Trophoblast cell (in vitro differentiated cells and primary cell): ENCODE measurements at regions not wholly inside any gene's neighbourhood (a gene's known extent, or its start where the extent isn't known, plus 50 kb on each side); places are given as distances from the start of the nearest gene placed in this dataset.

Experiments
- DNase-seq, 2 donors: peaks; one replicate each; pipeline ENCODE4 v3.0.0-alpha.2; 2016
- H2AFZ ChIP-seq: 2 replicates; pipeline ENCODE4 v1.6.1; 2013; ENCODE audit warnings: low read length, moderate library complexity, mild to moderate bottlenecking; ENCODE audit not compliant: insufficient read depth, poor library complexity
- H2AK5ac ChIP-seq: 2 replicates; pipeline ENCODE4 v1.6.1; 2013; ENCODE audit warnings: mild to moderate bottlenecking, low read length
- H2BK120ac ChIP-seq: 2 replicates; pipeline ENCODE4 v1.6.1; 2013; ENCODE audit warnings: low read length, mild to moderate bottlenecking, moderate library complexity; ENCODE audit not compliant: insufficient read depth, poor library complexity
- H2BK12ac ChIP-seq: 2 replicates; pipeline ENCODE4 v1.6.1; 2013; ENCODE audit warnings: mild to moderate bottlenecking, low read length, moderate library complexity
- H2BK5ac ChIP-seq: 2 replicates; pipeline ENCODE4 v1.6.1; 2013; ENCODE audit warnings: low read length, low read depth, moderate library complexity, mild to moderate bottlenecking; ENCODE audit not compliant: poor library complexity
- H3K14ac ChIP-seq: 2 replicates; pipeline ENCODE4 v1.6.1; 2013; ENCODE audit warnings: mild to moderate bottlenecking, low read length
- H3K18ac ChIP-seq: 2 replicates; pipeline ENCODE4 v1.6.1; 2013; ENCODE audit warnings: mild to moderate bottlenecking, low read length
- H3K23ac ChIP-seq: 2 replicates; pipeline ENCODE4 v1.6.1; 2013; ENCODE audit warnings: low read length
- H3K27ac ChIP-seq: 2 replicates; pipeline ENCODE4 v1.5.1; 2013; ENCODE audit warnings: low read depth, mild to moderate bottlenecking, inconsistent platforms, low read length, moderate library complexity
- H3K27me3 ChIP-seq: 2 replicates; pipeline ENCODE4 v1.6.1; 2013; ENCODE audit warnings: inconsistent platforms, mild to moderate bottlenecking, low read length, moderate library complexity; ENCODE audit not compliant: insufficient read depth
- H3K36me3 ChIP-seq, 2 experiments: 1 replicate in 1 of 2; 2 replicates in 1 of 2; pipeline ENCODE4 v1.6.1; 2013; ENCODE audit warnings: low read length in 2 of 2, mild to moderate bottlenecking in 2 of 2, moderate library complexity in 1 of 2; ENCODE audit not compliant: insufficient read depth in 2 of 2, control insufficient read depth in 1 of 2
- H3K4ac ChIP-seq: 2 replicates; pipeline ENCODE4 v1.6.1; 2013; ENCODE audit warnings: low read depth, mild to moderate bottlenecking, low read length, moderate library complexity
- H3K4me1 ChIP-seq, 2 experiments: 1 replicate in 1 of 2; 2 replicates in 1 of 2; pipeline ENCODE4 v1.6.1; 2013; ENCODE audit warnings: low read length in 2 of 2, mild to moderate bottlenecking in 2 of 2, moderate library complexity in 1 of 2; ENCODE audit not compliant: insufficient read depth in 2 of 2, control insufficient read depth in 1 of 2
- H3K4me2 ChIP-seq: 2 replicates; pipeline ENCODE4 v1.6.1; 2013; ENCODE audit warnings: inconsistent platforms, mild to moderate bottlenecking, low read length, moderate library complexity
- H3K4me3 ChIP-seq: 2 replicates; pipeline ENCODE4 v1.5.1; 2013; ENCODE audit warnings: mild to moderate bottlenecking, low read depth, low read length, inconsistent platforms
- H3K79me1 ChIP-seq: one replicate; pipeline ENCODE4 v1.6.1; 2013; ENCODE audit warnings: low read length
- H3K79me2 ChIP-seq: 2 replicates; pipeline ENCODE4 v1.6.1; 2013; ENCODE audit warnings: low read length, mild to moderate bottlenecking; ENCODE audit not compliant: control insufficient read depth, insufficient read depth, poor library complexity
- H3K9ac ChIP-seq: 2 replicates; pipeline ENCODE4 v1.6.1; 2013; ENCODE audit warnings: mild to moderate bottlenecking, low read length
- H3K9me3 ChIP-seq: 2 replicates; pipeline ENCODE4 v1.6.1; 2013; ENCODE audit warnings: low read depth, mild to moderate bottlenecking, control low read depth, inconsistent platforms, low read length; ENCODE audit not compliant: insufficient read depth
- H4K12ac ChIP-seq: 2 replicates; pipeline ENCODE4 v1.6.1; 2013; ENCODE audit warnings: low read depth, mild to moderate bottlenecking, low read length, moderate library complexity
- H4K8ac ChIP-seq: 2 replicates; pipeline ENCODE4 v1.6.1; 2013; ENCODE audit warnings: low read depth, mild to moderate bottlenecking, low read length, moderate library complexity
- H4K91ac ChIP-seq: one replicate; pipeline ENCODE4 v1.6.1; 2013; ENCODE audit warnings: low read depth, mild to moderate bottlenecking, low read length, moderate library complexity
- WGBS: extraction: QIAGEN DNeasy Blood & Tissue Kit; methylation state at CpG from one replicate; pipeline ENCODE4 v1.1.7; 2013; ENCODE audit warnings: missing lambda C conversion rate; ENCODE audit not compliant: insufficient read length, insufficient coverage; ENCODE audit errors: extremely low coverage; 5-methylcytosine and 5-hydroxymethylcytosine counted together

GRCh38 chr6:82611751-82612150 is 248.1 kb downstream of the TPBG start:
- Histone ChIP-seq H3K9me3 (no peaks in the 10 kb centered on the region), H3K4me1 (peaks cover 4% of the 10 kb centered on the region in 2 experiments), H2BK120ac (no peak overlapping the region), H3K27me3 (no peaks in the 10 kb centered on the region), H3K18ac (no peak overlapping the region), H4K12ac (no peak overlapping the region), H4K91ac (no peak overlapping the region), H2BK5ac (no peak overlapping the region), H4K8ac (no peak overlapping the region), H3K27ac (no peak overlapping the region), H3K4ac (no peak overlapping the region), H3K9ac (no peak overlapping the region), H2AFZ (no peak overlapping the region), H3K36me3 (no peaks in the 10 kb centered on the region), H3K23ac (no peak overlapping the region), H3K79me1 (no peaks in the 10 kb centered on the region), H2AK5ac (no peak overlapping the region), H2BK12ac (no peak overlapping the region), H3K4me2 (no peak overlapping the region), H3K79me2 (no peaks in the 10 kb centered on the region), H3K4me3 (no peak overlapping the region), H3K14ac (no peak overlapping the region)
- no CpG with 5 or more reads among the region's 1 CpG for WGBS
- no peak for DNase-seq

DNA sequence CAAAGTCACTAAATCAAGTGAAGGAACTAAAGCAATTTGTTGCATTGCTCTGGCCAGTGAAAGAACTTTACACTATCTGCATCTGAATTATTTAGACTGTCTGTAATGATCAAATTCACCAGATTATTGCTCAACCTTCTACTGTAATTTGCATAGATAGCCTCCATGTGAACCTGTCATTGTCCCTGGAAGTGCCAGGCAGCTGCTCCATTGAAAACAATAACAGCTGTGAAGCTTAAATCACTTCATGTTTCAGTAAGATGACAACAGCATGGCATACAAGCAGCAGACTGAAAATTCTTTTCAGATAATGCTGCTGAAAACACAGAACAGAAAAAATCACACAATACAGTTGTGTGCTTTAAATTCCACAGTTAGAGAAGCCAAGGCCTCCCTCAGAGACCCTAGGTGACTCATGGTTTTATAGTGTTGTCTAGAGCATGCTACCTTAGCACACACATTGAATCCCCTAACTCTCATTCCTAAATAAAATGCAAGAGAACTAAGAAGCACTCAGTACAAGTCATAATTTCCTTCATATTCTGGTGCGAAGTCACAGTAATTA is 248.9 kb downstream of the TPBG start:
- Histone ChIP-seq H3K14ac (no peak overlapping the region), H4K12ac (no peak overlapping the region)

GRCh38 chr6:82614518-82614917 is 250.9 kb downstream of the TPBG start:
- Histone ChIP-seq H3K27me3 (no peaks in the 10 kb centered on the region), H2AFZ (no peak overlapping the region), H4K91ac (no peak overlapping the region), H3K79me1 (no peaks in the 10 kb centered on the region), H3K79me2 (no peaks in the 10 kb centered on the region), H4K8ac (no peak overlapping the region), H3K9me3 (no peaks in the 10 kb centered on the region), H3K4me3 (no peak overlapping the region), H3K27ac (no peak overlapping the region), H2BK12ac (peak overlapping the region; percentile 80), H3K4me2 (no peak overlapping the region), H3K4ac (no peak overlapping the region), H4K12ac (peak overlapping the region; percentile 75), H3K18ac (no peak overlapping the region), H2AK5ac (no peak overlapping the region), H3K36me3 (no peaks in the 10 kb centered on the region), H3K23ac (no peak overlapping the region), H2BK5ac (no peak overlapping the region), H3K9ac (no peak overlapping the region), H3K4me1 (peaks cover 4% of the 10 kb centered on the region in 2 experiments), H2BK120ac (no peak overlapping the region), H3K14ac (no peak overlapping the region)
- no peak for DNase-seq
- WGBS = 100% methylated on average over 2 of the region's 3 CpGs

More for the DNA sequence above, 248.9 kb downstream of the TPBG start:
- Histone ChIP-seq H3K4ac (no peak overlapping the region), H3K27ac (no peak overlapping the region), H3K4me3 (no peak overlapping the region), H2AFZ (no peak overlapping the region), H4K91ac (no peak overlapping the region), H3K9ac (no peak overlapping the region), H2AK5ac (no peak overlapping the region), H3K79me1 (no peaks in the 10 kb centered on the region), H3K4me1 (peaks cover 4% of the 10 kb centered on the region in 2 experiments), H3K79me2 (no peaks in the 10 kb centered on the region), H3K36me3 (no peaks in the 10 kb centered on the region), H2BK120ac (no peak overlapping the region), H2BK12ac (no peak overlapping the region), H4K8ac (no peak overlapping the region), H3K27me3 (no peaks in the 10 kb centered on the region), H3K23ac (no peak overlapping the region), H3K18ac (no peak overlapping the region), H3K4me2 (no peak overlapping the region), H3K9me3 (no peaks in the 10 kb centered on the region), H2BK5ac (no peak overlapping the region)
- WGBS = no CpG with 5 or more reads among the region's 1 CpG
- DNase-seq = no peak

DNA sequence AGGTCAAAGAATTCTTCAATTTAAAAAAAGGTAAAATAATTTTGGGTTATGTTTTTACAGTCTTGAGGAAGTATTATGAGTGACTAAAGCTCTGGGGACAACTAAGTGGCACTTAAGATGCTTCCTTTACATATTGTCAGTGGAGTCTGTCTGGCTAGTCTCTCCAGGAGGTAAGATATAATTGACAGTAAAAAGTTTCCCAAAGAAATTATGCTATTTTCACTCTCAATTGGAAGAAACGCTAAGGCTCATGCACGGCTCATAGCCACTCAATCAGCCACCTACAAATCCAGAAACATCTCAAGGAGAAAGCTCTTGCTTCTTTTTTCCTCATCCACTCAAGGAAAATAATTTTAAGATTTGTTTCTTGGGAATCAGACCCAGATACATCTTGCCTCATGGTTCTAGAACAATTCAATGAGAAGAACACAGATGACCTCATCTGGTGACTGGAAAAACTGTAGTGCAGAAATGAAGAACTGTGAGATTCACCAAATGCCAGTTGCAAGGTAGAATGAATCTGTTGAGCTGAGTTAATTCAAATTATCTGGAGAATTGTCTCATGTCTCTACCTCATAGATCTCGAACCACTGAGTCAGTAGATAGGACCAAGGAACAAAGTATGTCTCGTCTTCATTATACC is 252.9 kb downstream of the TPBG start:
- Histone ChIP-seq H3K4ac (no peak overlapping the region), H2AK5ac (no peak overlapping the region), H3K14ac (no peak overlapping the region), H4K12ac (no peak overlapping the region), H4K8ac (no peak overlapping the region), H3K23ac (no peak overlapping the region), H3K36me3 (no peaks in the 10 kb centered on the region), H2BK5ac (no peak overlapping the region), H3K18ac (no peak overlapping the region), H3K27ac (no peak overlapping the region), H3K4me3 (no peak overlapping the region), H3K9me3 (no peaks in the 10 kb centered on the region), H3K4me1 (peaks cover 4% of the 10 kb centered on the region in 2 experiments), H2BK120ac (no peak overlapping the region), H4K91ac (no peak overlapping the region), H3K27me3 (no peaks in the 10 kb centered on the region), H2AFZ (no peak overlapping the region), H3K9ac (no peak overlapping the region), H3K79me1 (no peaks in the 10 kb centered on the region), H3K79me2 (no peaks in the 10 kb centered on the region), H3K4me2 (no peak overlapping the region), H2BK12ac (no peak overlapping the region)
- peak in 1 of 2 donors; percentile 2 for DNase-seq
- WGBS = no CpG with 5 or more reads among the region's 4 CpGs
